ENCODE measurements at regions not wholly inside any gene's neighbourhood (a gene's known extent, or its start where the extent isn't known, plus 50 kb on each side); places are given as distances from the start of the nearest gene placed in this dataset.
A peak's percentile ranks its signal among the peaks of the same experiment; 100 is the strongest.
"Not testable (repeated sequence)": the region's sequence is repeated elsewhere in the genome, so short reads cannot be mapped to it uniquely, and the experiment has no call there.

- no peak for DNase-seq
These were observed 195.4 kb downstream of the ANKRD60 start for GRCh38 chr20:58033026-58033536.

DNA sequence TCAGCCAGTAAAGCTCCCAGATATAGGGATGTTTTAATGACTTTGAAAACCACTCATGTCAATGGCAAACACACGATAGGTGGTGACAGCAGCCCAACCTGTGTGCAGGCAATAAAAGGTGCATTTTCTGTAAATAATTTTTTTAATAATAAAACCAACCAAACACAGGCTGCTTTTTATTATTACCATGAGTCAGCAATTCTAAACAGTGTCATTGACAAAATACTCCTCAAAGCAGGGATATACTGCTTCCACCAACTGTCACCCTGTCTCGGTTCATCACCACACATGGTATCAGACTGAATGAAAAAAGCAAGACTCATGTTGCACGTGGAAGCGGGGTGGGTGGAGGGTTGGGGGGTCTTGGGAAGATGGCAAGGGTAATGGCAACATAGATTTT, 195.9 kb downstream of the ANKRD60 start:
- DNase-seq, result no peak

GRCh38 chr20:58031350-58031749, 197.1 kb downstream of the ANKRD60 start:
- DNase-seq, result not testable (repeated sequence)

DNA sequence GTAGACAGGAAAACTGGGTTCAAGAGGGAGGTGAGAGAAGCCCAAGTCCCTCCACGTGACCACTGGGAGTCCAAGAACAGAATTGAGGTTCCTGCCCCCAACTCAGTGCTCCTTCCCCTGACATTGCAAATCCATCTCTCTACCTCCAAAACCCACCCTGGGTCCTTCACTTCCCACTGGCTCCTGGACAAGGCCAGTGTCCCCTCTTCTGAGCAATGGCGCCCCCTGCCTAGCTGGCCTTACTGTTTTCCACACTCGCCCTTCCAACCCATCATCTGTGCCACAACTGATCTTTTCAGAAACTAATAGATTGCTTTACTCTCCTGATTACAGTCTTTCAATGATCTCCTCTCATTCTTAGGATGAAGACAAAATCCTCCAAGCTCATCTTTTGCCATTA, 200.3 kb downstream of the ANKRD60 start:
- no peak for DNase-seq

DNA sequence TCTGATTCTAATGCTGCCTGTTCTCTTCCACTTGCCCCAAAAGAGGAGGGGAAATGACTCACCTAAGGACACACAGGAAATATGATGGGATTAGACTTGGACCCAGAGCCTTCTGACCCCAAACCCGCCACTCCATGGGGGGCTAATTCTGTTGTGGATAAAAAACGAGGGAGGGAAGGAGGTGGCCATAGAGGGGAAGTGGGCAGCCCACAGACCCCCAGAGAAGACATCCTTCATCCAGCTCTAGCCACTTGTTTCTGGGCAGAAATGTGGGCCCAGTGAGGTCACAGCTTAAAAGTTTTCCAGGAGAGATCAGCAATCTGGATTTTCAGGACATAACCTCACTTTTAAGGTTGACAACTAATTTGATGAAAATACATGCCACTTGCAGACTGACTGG, 202.1 kb downstream of the ANKRD60 start:
- no peak for DNase-seq

DNA sequence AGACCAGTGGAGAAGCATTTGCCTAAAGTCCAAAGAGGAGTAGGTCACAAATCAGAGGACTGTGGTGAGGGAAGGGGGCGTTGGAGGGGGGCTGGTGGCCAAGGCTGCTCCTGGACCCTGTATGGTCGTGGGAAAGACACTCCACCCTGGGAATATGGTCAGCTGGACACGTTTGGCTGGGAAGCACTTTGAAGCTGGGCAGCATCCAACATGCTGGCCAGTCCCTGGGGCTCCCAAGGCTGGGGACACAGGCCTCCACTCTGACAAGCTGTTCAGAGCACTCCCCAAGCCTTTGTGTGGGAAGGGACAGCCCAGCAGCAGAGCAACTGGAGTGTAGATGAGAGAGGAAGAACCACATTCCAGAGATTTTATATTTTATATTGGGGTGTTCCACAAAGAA, 203.2 kb downstream of the ANKRD60 start:
- no peak for DNase-seq

GRCh38 chr20:58024241-58024721, 204.2 kb downstream of the ANKRD60 start:
- DNase-seq, result no peak

DNA sequence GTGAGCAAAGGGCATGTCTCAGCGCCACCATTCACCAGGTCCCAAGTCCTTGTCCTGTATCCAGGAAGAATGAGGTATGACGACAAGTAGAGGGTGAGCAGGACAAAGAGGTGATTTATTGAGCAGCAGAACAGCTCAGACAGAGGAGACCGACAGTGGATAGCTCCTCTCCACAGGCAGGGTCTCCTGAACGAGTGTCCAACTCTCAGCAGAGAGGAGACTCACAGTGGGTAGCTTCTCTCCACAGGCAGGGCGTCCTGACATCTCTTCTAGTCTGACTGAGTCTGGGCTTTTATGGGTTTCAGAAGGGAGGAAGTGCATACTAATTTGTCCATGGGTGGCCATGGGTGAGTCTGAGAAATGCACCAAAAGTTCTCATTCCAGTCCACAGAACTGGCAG, 204.7 kb downstream of the ANKRD60 start:
- DNase-seq, result no peak

GRCh38 chr20:58023346-58023745, 205.1 kb downstream of the ANKRD60 start:
- DNase-seq, result no peak

GRCh38 chr20:58022711-58023110, 205.7 kb downstream of the ANKRD60 start:
- no peak for DNase-seq

- DNase-seq, result no peak
These were observed 207.0 kb downstream of the ANKRD60 start for GRCh38 chr20:58021481-58021880.

GRCh38 chr20:58020656-58021454, 207.6 kb downstream of the ANKRD60 start:
- no peak for DNase-seq

GRCh38 chr20:58019850-58020625, 208.4 kb downstream of the ANKRD60 start:
- DNase-seq, result no peak

GRCh38 chr20:58019027-58019849, 209.2 kb downstream of the ANKRD60 start:
- DNase-seq, result peak; percentile 54

- DNase-seq, result no peak
These were observed 209.9 kb downstream of the ANKRD60 start for GRCh38 chr20:58018590-58018989.

- DNase-seq, result no peak
These were observed 210.4 kb downstream of the ANKRD60 start for GRCh38 chr20:58017970-58018530.

- DNase-seq, result peak; percentile 86
These were observed 211.1 kb downstream of the ANKRD60 start for GRCh38 chr20:58017231-58017969.

- no peak for DNase-seq
These were observed 211.7 kb downstream of the ANKRD60 start for GRCh38 chr20:58016779-58017178.

GRCh38 chr20:58014628-58015315, 213.7 kb downstream of the ANKRD60 start:
- DNase-seq, result no peak

- DNase-seq, result no peak
These were observed 215.5 kb downstream of the ANKRD60 start for GRCh38 chr20:58012731-58013510.

Data from amniotic stem cell (primary cell).